Mucosa of rectum (tissue), 2 donors: ENCODE measurements at regions not wholly inside any gene's neighbourhood (a gene's known extent, or its start where the extent isn't known, plus 50 kb on each side); places are given as distances from the start of the nearest gene placed in this dataset.

Experiments used
- H3K27ac ChIP-seq, 2 donors: one replicate each; pipeline ENCODE4 v1.7.0; 2013; ENCODE audit warnings: inconsistent platforms in 2 of 2, low read depth in 2 of 2, low read length in 2 of 2
- H3K27me3 ChIP-seq, 2 donors: one replicate each; pipeline ENCODE4 v1.7.0; 2013; ENCODE audit warnings: low read length in 2 of 2; ENCODE audit not compliant: control insufficient read depth in 2 of 2, insufficient read depth in 2 of 2
- H3K36me3 ChIP-seq, 2 donors: one replicate each; pipeline ENCODE4 v1.7.0; 2013; ENCODE audit warnings: low read length in 2 of 2; ENCODE audit not compliant: control insufficient read depth in 2 of 2, insufficient read depth in 2 of 2
- H3K4me1 ChIP-seq, 2 donors: one replicate each; pipeline ENCODE4 v1.7.0; 2013; ENCODE audit warnings: low read length in 2 of 2, mild to moderate bottlenecking in 1 of 2; ENCODE audit not compliant: control insufficient read depth in 2 of 2, insufficient read depth in 2 of 2
- H3K4me3 ChIP-seq, 2 donors: one replicate each; pipeline ENCODE4 v1.7.0; 2013; ENCODE audit warnings: low read length in 2 of 2
- H3K9ac ChIP-seq, 2 donors: one replicate each; pipeline ENCODE4 v1.7.0; 2013; ENCODE audit warnings: low read length in 2 of 2, low read depth in 1 of 2, mild to moderate bottlenecking in 1 of 2
- H3K9me3 ChIP-seq, 2 donors: one replicate each; pipeline ENCODE4 v1.7.0; 2013; ENCODE audit warnings: low read length in 2 of 2; ENCODE audit not compliant: control insufficient read depth in 2 of 2
- donor health status: healthy.
- donor health status: Normal muscosa, but diverticular disease.

DNA sequence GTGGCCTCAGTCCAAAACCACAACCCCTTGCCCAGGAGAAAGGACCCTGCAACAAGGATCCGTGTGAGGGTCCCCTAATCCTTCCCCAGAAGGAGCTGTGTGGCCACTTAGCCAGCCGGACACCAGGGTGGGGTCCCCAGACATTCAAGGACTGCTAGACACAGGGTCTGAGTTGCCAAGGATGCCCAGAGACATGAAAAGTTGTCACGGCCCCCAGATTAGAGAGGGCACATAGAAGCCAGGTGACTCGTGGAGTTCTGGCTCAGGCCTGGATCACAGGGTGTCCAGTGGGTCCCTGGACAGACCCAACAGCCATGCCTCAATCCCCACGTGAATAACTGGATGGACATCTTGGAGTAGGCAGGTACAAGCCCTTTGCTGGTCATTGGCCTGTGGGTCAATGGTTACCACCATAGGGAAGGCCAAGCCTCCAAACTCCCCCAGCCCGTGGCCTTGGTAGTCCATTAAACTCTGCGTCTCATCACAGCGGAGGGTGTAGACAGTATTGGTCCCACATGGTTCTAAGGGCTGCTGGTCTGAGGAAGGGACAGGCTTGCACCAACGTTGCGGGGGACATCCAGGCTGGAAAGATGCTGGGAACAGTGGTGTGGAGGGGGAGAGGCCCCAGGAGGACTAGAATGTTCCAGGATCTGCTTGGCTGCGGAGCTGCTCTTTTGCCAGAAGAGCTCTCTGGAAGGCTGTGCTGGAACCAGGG is 205.9 kb upstream of the PPP2R2D start:
- Histone ChIP-seq H3K27me3 (no peaks in the 10 kb centered on the region), H3K4me3 (no peak overlapping the region), H3K9ac (no peak overlapping the region), H3K27ac (no peak overlapping the region), H3K4me1 (no peaks in the 10 kb centered on the region), H3K36me3 (no peaks in the 10 kb centered on the region), H3K9me3 (no peaks in the 10 kb centered on the region)

DNA sequence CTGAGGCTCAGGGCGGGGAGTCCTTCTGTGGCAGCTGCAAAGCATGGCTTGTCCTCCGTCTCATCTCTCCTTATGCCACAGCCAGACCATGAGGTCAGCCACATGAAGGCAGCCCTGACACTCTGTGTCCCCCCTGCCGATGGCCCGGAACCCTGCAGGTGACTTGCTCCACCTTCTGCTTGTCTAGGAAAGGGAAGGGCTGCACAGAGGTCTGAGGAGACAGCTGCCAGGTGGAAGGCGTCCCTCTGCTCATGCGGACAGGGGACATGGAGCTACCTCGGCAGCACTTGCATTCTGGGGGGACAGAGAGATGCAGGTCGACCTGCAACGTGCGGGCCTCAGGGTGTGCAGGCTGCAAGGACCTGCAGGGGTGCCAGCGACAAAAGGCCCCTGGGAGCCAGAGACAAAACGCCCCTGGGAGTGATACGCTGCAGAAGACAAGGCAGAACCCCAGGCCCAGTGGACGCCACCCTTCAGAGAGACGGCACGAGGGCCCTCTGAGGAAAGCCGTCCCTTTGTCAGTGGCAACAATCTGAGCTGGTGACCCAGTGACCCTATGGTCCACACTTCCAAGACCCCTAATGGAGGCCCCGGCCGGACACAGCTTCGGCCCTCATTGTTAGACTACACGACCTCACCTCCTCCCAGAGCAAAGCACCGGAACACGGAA is 205.2 kb upstream of the PPP2R2D start:
- Histone ChIP-seq H3K27ac (no peak overlapping the region), H3K36me3 (no peaks in the 10 kb centered on the region), H3K27me3 (no peaks in the 10 kb centered on the region), H3K9ac (no peak overlapping the region), H3K9me3 (peaks cover 0 to under 1% of the 10 kb centered on the region in 2 donors), H3K4me3 (no peak overlapping the region), H3K4me1 (no peaks in the 10 kb centered on the region)

DNA sequence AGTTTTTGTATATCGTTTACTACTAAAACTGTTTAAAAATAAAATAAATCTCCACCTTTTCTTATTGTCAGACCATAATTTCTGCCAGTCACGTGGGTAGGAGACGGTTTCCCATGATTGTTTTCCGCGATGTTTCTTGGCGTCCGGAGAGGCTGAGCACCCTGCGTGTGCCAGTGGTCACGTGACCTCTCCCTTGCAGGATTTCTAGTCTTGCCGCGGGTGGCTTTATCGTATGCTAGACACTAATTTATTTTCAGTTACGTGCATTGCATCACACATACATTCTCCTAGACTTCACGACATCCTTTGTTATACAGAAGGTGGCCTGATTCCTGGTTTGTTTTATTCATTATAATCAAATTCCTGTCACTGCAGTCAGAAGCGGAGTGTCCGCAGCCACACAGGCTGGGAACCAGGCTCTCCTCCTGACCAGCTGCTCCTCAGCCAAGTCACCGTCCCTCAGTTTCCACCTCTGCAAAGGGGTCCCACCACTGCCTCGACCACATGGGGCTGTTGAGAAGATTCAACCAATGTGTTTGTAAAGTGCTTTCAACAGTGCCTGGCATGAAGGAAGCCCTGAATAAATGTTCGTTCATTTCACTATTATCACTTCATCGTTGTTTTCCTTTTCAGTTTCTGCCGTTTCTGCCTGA is 203.2 kb upstream of the PPP2R2D start:
- no peak overlapping the region for H3K27ac ChIP-seq
- no peak overlapping the region for H3K9ac ChIP-seq
- no peak overlapping the region for H3K4me3 ChIP-seq
- H3K4me1 ChIP-seq = no peaks in the 10 kb centered on the region
- H3K9me3 ChIP-seq = peaks cover 0 to 1% of the 10 kb centered on the region in 2 donors
- no peaks in the 10 kb centered on the region for H3K27me3 ChIP-seq
- H3K36me3 ChIP-seq = no peaks in the 10 kb centered on the region

DNA sequence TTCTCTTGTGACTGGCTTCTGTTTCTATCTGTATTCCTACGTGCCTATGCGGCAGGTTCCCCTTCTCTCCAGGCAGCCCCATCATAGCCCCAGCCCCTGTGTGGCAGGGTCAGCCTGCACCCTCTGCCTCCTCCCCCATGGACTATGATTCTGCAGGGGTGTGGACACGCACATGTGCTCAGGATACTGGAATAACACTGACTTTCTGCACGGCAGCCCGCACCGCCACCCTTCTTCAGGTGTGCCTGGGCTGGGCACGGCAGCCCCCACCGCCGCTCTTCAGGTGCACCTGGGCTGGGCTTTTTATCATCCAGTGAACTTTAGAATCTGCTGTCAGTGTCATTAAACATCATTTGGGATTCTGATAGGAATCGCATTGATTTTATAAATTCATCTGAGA is 202.6 kb upstream of the PPP2R2D start:
- Histone ChIP-seq H3K36me3 (no peaks in the 10 kb centered on the region), H3K27me3 (no peaks in the 10 kb centered on the region), H3K4me1 (no peaks in the 10 kb centered on the region), H3K9ac (no peak overlapping the region), H3K9me3 (peaks cover 0 to 1% of the 10 kb centered on the region in 2 donors), H3K4me3 (no peak overlapping the region), H3K27ac (no peak overlapping the region)

DNA sequence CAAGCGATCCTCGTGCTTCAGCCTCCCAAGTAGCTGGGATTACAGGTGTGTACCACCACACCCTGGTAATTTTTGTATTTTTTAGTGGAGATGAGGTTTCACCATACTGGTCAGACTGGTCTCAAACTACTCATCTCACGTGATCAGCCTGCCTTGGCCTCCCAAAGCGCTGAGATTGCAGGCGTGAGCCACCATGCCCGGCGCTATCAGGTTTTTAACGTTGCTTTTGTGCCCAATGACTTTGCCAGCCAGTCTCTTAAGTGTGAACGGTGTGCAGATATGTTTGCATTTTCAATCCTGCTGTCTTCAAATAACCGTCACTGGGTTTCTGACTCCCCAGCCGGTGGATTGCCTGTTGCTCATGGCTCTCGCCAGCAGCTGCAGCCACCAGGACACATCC is 201.8 kb upstream of the PPP2R2D start:
- H3K4me3 ChIP-seq = no peak overlapping the region
- peaks cover 0 to 1% of the 10 kb centered on the region in 2 donors for H3K9me3 ChIP-seq
- no peaks in the 10 kb centered on the region for H3K27me3 ChIP-seq

DNA sequence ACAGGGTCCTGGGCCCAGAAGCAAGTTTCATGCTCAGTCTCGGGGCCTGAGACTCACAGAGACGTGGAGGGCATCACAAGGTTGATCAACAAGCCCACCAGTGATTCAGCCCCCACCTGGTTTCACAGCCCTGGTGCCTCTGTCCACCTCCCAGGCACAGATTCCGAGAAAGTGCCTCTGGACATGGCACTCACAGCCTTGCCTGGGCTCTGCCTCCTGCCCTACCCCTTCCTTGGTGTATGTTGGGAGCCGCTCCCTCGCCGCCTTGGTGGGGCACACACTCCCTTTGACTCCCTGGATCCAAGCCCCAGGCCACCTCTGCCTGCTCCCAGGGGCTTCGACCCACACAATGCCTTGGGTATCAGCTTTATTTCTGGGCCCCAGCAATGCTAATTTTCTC is 200.8 kb upstream of the PPP2R2D start:
- H3K4me3 ChIP-seq = no peak overlapping the region
- no peak overlapping the region for H3K27ac ChIP-seq
- H3K9me3 ChIP-seq = peaks cover 0 to 1% of the 10 kb centered on the region in 2 donors
- no peaks in the 10 kb centered on the region for H3K36me3 ChIP-seq
- no peaks in the 10 kb centered on the region for H3K27me3 ChIP-seq
- no peak overlapping the region for H3K9ac ChIP-seq
- H3K4me1 ChIP-seq = no peaks in the 10 kb centered on the region

More for the DNA sequence above, 201.8 kb upstream of the PPP2R2D start:
- Histone ChIP-seq H3K4me1 (no peaks in the 10 kb centered on the region), H3K36me3 (no peaks in the 10 kb centered on the region), H3K27ac (no peak overlapping the region), H3K9ac (no peak overlapping the region)

DNA sequence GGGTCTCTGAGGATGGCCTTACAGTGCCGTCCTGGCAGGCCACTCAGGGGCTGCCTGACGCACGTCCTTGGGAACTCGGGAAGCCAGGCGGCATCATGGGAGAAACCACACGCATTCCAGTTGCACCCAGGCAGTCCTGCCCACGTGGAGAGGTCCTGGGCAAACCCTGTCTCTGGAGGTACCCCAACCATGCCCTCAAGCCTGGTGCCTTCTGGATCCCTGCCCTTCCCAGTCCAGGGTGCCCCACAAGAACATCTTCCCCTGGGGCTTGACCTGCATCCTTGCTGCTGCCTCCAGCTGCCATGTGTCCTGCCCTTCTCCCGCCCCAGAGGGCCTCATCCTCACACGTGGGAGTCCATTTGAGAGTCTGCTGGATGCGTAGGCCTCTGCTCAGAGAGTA is 200.3 kb upstream of the PPP2R2D start:
- no peak overlapping the region for H3K9ac ChIP-seq
- no peaks in the 10 kb centered on the region for H3K4me1 ChIP-seq
- H3K36me3 ChIP-seq = no peaks in the 10 kb centered on the region
- peaks cover 0 to 1% of the 10 kb centered on the region in 2 donors for H3K9me3 ChIP-seq
- no peak overlapping the region for H3K4me3 ChIP-seq
- H3K27me3 ChIP-seq = no peaks in the 10 kb centered on the region
- H3K27ac ChIP-seq = no peak overlapping the region

DNA sequence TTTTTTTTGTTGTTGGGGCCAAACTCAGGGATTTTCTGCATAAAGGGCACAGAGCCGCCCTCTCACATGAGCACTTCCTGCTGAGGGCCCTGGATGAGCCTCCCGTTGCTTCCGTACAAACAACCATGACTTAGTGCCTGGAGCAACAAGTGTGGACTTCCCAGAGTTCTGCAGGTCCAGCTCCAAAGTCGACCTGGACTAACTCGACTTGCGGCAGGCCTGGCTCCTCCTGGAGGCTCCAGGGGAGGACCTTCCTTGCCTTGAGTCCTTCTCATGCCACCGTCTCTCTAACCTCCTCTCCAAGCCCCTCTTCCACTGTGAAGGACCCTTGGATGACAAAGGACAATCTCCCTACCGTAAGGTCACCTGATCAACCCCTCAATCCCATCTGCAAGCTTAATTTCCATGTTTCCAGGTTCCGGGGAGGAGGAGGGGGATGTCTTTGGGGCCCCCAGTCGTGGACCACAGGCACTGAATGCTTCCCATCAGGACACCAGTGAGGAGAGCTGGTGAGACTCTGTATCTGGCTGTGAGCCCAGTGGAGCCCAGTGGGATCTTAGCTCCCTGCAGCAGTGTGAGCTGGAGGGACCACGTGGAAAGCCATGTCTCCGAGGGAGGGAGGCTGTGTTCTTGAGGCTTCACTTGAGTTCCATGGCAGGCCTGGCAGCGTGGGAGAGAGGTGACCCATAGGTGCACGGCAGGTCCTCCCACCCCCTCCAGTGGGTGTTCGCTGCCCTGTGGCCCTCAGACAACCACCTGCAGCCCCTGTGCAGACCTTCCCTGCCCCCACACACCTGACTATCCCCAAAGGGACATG is 199.5 kb upstream of the PPP2R2D start:
- H3K9ac ChIP-seq = no peak overlapping the region
- no peaks in the 10 kb centered on the region for H3K4me1 ChIP-seq
- H3K4me3 ChIP-seq = no peak overlapping the region
- no peak overlapping the region for H3K27ac ChIP-seq
- no peaks in the 10 kb centered on the region for H3K36me3 ChIP-seq
- H3K27me3 ChIP-seq = no peaks in the 10 kb centered on the region
- peaks cover 0 to 1% of the 10 kb centered on the region in 2 donors for H3K9me3 ChIP-seq

DNA sequence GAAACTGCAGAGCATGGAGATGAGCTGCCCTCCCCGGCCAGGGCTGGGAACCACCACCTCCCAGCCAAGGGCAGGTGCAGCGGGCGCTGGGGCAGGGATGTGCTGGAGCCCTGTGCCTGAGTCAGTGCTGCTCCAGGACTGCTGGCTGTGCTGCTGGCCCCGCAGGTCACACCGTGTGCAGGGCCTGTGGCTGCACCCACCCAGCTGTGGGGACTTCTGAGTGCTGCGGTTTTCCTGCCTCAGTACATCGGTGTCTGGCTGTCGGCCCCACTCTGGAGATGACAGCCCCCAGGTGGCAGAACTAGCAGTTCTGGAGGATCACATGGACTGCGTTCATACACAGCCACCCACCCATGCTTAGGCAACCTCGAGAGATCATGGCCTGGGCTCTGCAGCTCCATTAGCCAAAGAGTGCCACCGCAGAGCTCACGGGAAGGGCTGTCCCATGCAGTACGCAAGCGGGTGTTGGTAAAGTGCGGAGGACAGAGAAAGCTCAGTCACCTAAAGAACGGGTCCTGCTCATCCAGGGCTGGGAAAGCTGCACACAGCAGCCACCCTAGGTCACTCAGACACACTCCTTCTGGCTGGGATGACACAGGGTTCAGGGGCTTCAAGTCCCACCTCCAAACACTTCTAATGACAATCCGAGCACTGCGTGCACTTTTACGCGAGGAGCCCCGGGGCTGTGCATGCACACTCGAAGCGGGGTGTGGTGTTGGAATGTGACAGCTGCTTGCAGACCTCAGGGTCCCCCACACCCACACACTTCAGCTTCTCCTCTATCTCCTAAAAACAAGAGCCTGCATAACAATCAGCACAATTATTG is 198.1 kb upstream of the PPP2R2D start:
- H3K9ac ChIP-seq = no peak overlapping the region
- H3K4me3 ChIP-seq = no peak overlapping the region
- no peaks in the 10 kb centered on the region for H3K27me3 ChIP-seq
- no peak overlapping the region for H3K27ac ChIP-seq
- H3K4me1 ChIP-seq = no peaks in the 10 kb centered on the region
- no peaks in the 10 kb centered on the region for H3K36me3 ChIP-seq
- H3K9me3 ChIP-seq = peaks cover 0 to 1% of the 10 kb centered on the region in 2 donors
